Trophoblast cell (in vitro differentiated cells and primary cell): ENCODE measurements at regions not wholly inside any gene's neighbourhood (a gene's known extent, or its start where the extent isn't known, plus 50 kb on each side); places are given as distances from the start of the nearest gene placed in this dataset.

Experiments
- DNase-seq, 2 donors: peaks; one replicate each; pipeline ENCODE4 v3.0.0-alpha.2; 2016
- H2AFZ ChIP-seq: 2 replicates; pipeline ENCODE4 v1.6.1; 2013; ENCODE audit warnings: low read length, moderate library complexity, mild to moderate bottlenecking; ENCODE audit not compliant: insufficient read depth, poor library complexity
- H2AK5ac ChIP-seq: 2 replicates; pipeline ENCODE4 v1.6.1; 2013; ENCODE audit warnings: mild to moderate bottlenecking, low read length
- H2BK120ac ChIP-seq: 2 replicates; pipeline ENCODE4 v1.6.1; 2013; ENCODE audit warnings: low read length, mild to moderate bottlenecking, moderate library complexity; ENCODE audit not compliant: insufficient read depth, poor library complexity
- H2BK12ac ChIP-seq: 2 replicates; pipeline ENCODE4 v1.6.1; 2013; ENCODE audit warnings: mild to moderate bottlenecking, low read length, moderate library complexity
- H2BK5ac ChIP-seq: 2 replicates; pipeline ENCODE4 v1.6.1; 2013; ENCODE audit warnings: low read length, low read depth, moderate library complexity, mild to moderate bottlenecking; ENCODE audit not compliant: poor library complexity
- H3K14ac ChIP-seq: 2 replicates; pipeline ENCODE4 v1.6.1; 2013; ENCODE audit warnings: mild to moderate bottlenecking, low read length
- H3K18ac ChIP-seq: 2 replicates; pipeline ENCODE4 v1.6.1; 2013; ENCODE audit warnings: mild to moderate bottlenecking, low read length
- H3K23ac ChIP-seq: 2 replicates; pipeline ENCODE4 v1.6.1; 2013; ENCODE audit warnings: low read length
- H3K27ac ChIP-seq: 2 replicates; pipeline ENCODE4 v1.5.1; 2013; ENCODE audit warnings: low read depth, mild to moderate bottlenecking, inconsistent platforms, low read length, moderate library complexity
- H3K27me3 ChIP-seq: 2 replicates; pipeline ENCODE4 v1.6.1; 2013; ENCODE audit warnings: inconsistent platforms, mild to moderate bottlenecking, low read length, moderate library complexity; ENCODE audit not compliant: insufficient read depth
- H3K36me3 ChIP-seq, 2 experiments: 1 replicate in 1 of 2; 2 replicates in 1 of 2; pipeline ENCODE4 v1.6.1; 2013; ENCODE audit warnings: low read length in 2 of 2, mild to moderate bottlenecking in 2 of 2, moderate library complexity in 1 of 2; ENCODE audit not compliant: insufficient read depth in 2 of 2, control insufficient read depth in 1 of 2
- H3K4ac ChIP-seq: 2 replicates; pipeline ENCODE4 v1.6.1; 2013; ENCODE audit warnings: low read depth, mild to moderate bottlenecking, low read length, moderate library complexity
- H3K4me1 ChIP-seq, 2 experiments: 1 replicate in 1 of 2; 2 replicates in 1 of 2; pipeline ENCODE4 v1.6.1; 2013; ENCODE audit warnings: low read length in 2 of 2, mild to moderate bottlenecking in 2 of 2, moderate library complexity in 1 of 2; ENCODE audit not compliant: insufficient read depth in 2 of 2, control insufficient read depth in 1 of 2
- H3K4me2 ChIP-seq: 2 replicates; pipeline ENCODE4 v1.6.1; 2013; ENCODE audit warnings: inconsistent platforms, mild to moderate bottlenecking, low read length, moderate library complexity
- H3K4me3 ChIP-seq: 2 replicates; pipeline ENCODE4 v1.5.1; 2013; ENCODE audit warnings: mild to moderate bottlenecking, low read depth, low read length, inconsistent platforms
- H3K79me1 ChIP-seq: one replicate; pipeline ENCODE4 v1.6.1; 2013; ENCODE audit warnings: low read length
- H3K79me2 ChIP-seq: 2 replicates; pipeline ENCODE4 v1.6.1; 2013; ENCODE audit warnings: low read length, mild to moderate bottlenecking; ENCODE audit not compliant: control insufficient read depth, insufficient read depth, poor library complexity
- H3K9ac ChIP-seq: 2 replicates; pipeline ENCODE4 v1.6.1; 2013; ENCODE audit warnings: mild to moderate bottlenecking, low read length
- H3K9me3 ChIP-seq: 2 replicates; pipeline ENCODE4 v1.6.1; 2013; ENCODE audit warnings: low read depth, mild to moderate bottlenecking, control low read depth, inconsistent platforms, low read length; ENCODE audit not compliant: insufficient read depth
- H4K12ac ChIP-seq: 2 replicates; pipeline ENCODE4 v1.6.1; 2013; ENCODE audit warnings: low read depth, mild to moderate bottlenecking, low read length, moderate library complexity
- H4K8ac ChIP-seq: 2 replicates; pipeline ENCODE4 v1.6.1; 2013; ENCODE audit warnings: low read depth, mild to moderate bottlenecking, low read length, moderate library complexity
- H4K91ac ChIP-seq: one replicate; pipeline ENCODE4 v1.6.1; 2013; ENCODE audit warnings: low read depth, mild to moderate bottlenecking, low read length, moderate library complexity
- WGBS: extraction: QIAGEN DNeasy Blood & Tissue Kit; methylation state at CpG from one replicate; pipeline ENCODE4 v1.1.7; 2013; ENCODE audit warnings: missing lambda C conversion rate; ENCODE audit not compliant: insufficient read length, insufficient coverage; ENCODE audit errors: extremely low coverage; 5-methylcytosine and 5-hydroxymethylcytosine counted together

- no CpG with 5 or more reads among the region's 10 CpGs for WGBS
Measured at GRCh38 chr5:174413567-174414314, 310.6 kb upstream of the MSX2 start.

GRCh38 chr5:174414315-174414710, 310.1 kb upstream of the MSX2 start:
- Histone ChIP-seq H4K91ac (peak overlapping the region; percentile 56), H3K4me1 (peaks cover 10 to 36% of the 10 kb centered on the region in 2 experiments), H2AFZ (no peak overlapping the region)

More at GRCh38 chr5:174413567-174414314, 310.6 kb upstream of the MSX2 start:
- H4K8ac ChIP-seq: peak overlapping the region; percentile 2
- H3K18ac ChIP-seq: no peak overlapping the region
- peak overlapping the region; percentile 85 for H4K91ac ChIP-seq
- H3K27me3 ChIP-seq: no peaks in the 10 kb centered on the region
- H4K12ac ChIP-seq: no peak overlapping the region
- no peak overlapping the region for H3K23ac ChIP-seq
- H3K4ac ChIP-seq: peak overlapping the region; percentile 4
- no peak overlapping the region for H2AFZ ChIP-seq
- H3K9me3 ChIP-seq: no peaks in the 10 kb centered on the region
- peak overlapping the region; percentile 82 for H3K27ac ChIP-seq
- peaks cover 45% of the 10 kb centered on the region for H3K79me1 ChIP-seq
- peak in 1 of 2 donors; percentile 18 for DNase-seq
- H2BK120ac ChIP-seq: peak overlapping the region; percentile 91
- peaks cover 10 to 36% of the 10 kb centered on the region in 2 experiments for H3K4me1 ChIP-seq
- no peaks in the 10 kb centered on the region for H3K36me3 ChIP-seq
- H2BK12ac ChIP-seq: peak overlapping the region; percentile 88
- H3K4me3 ChIP-seq: no peak overlapping the region
- peak overlapping the region; percentile 77 for H2AK5ac ChIP-seq
- H3K79me2 ChIP-seq: peaks cover 4% of the 10 kb centered on the region
- peak overlapping the region; percentile 90 for H2BK5ac ChIP-seq
- H3K9ac ChIP-seq: no peak overlapping the region
- H3K14ac ChIP-seq: peak overlapping the region; percentile 69
- no peak overlapping the region for H3K4me2 ChIP-seq

GRCh38 chr5:174418809-174419539, 305.4 kb upstream of the MSX2 start:
- no CpG with 5 or more reads among the region's 18 CpGs for WGBS
- DNase-seq: no peak
- H4K12ac ChIP-seq: no peak overlapping the region
- H3K4me3 ChIP-seq: no peak overlapping the region
- no peak overlapping the region for H2AK5ac ChIP-seq
- H4K8ac ChIP-seq: peak overlapping the region; percentile 67
- no peaks in the 10 kb centered on the region for H3K27me3 ChIP-seq
- peaks cover 58% of the 10 kb centered on the region for H3K79me1 ChIP-seq
- no peak overlapping the region for H3K23ac ChIP-seq
- H3K18ac ChIP-seq: peak overlapping the region; percentile 42
- H3K36me3 ChIP-seq: no peaks in the 10 kb centered on the region
- H3K79me2 ChIP-seq: peaks cover 3% of the 10 kb centered on the region
- no peaks in the 10 kb centered on the region for H3K9me3 ChIP-seq
- peaks cover 15 to 31% of the 10 kb centered on the region in 2 experiments for H3K4me1 ChIP-seq
- peak overlapping the region; percentile 97 for H2BK120ac ChIP-seq
- H3K9ac ChIP-seq: no peak overlapping the region
- H2BK5ac ChIP-seq: peak overlapping the region; percentile 85
- peak overlapping the region; percentile 92 for H4K91ac ChIP-seq
- H3K14ac ChIP-seq: peak overlapping the region; percentile 43
- peak overlapping the region; percentile 44 for H3K4me2 ChIP-seq
- H3K4ac ChIP-seq: peak overlapping the region; percentile 50
- peak overlapping the region; percentile 88 for H3K27ac ChIP-seq
- H2AFZ ChIP-seq: no peak overlapping the region
- H2BK12ac ChIP-seq: peak overlapping the region; percentile 9

More at GRCh38 chr5:174414315-174414710, 310.1 kb upstream of the MSX2 start:
- Histone ChIP-seq H3K27me3 (no peaks in the 10 kb centered on the region), H3K18ac (no peak overlapping the region), H4K12ac (no peak overlapping the region), H3K9me3 (no peaks in the 10 kb centered on the region), H3K4me2 (no peak overlapping the region), H2BK12ac (peak overlapping the region; percentile 0), H2BK120ac (peak overlapping the region; percentile 3), H3K14ac (peak overlapping the region; percentile 55), H4K8ac (peak overlapping the region; percentile 0), H3K79me2 (peaks cover 4% of the 10 kb centered on the region), H3K9ac (no peak overlapping the region), H3K36me3 (no peaks in the 10 kb centered on the region), H3K27ac (peak overlapping the region; percentile 82), H3K4ac (no peak overlapping the region), H2AK5ac (no peak overlapping the region), H3K79me1 (peaks cover 49% of the 10 kb centered on the region), H2BK5ac (peak overlapping the region; percentile 5), H3K4me3 (no peak overlapping the region), H3K23ac (no peak overlapping the region)
- no peak for DNase-seq
- no CpG with 5 or more reads among the region's 1 CpG for WGBS

- no peaks in the 10 kb centered on the region for H3K9me3 ChIP-seq
- peak overlapping the region; percentile 37 for H2BK12ac ChIP-seq
- peaks cover 3% of the 10 kb centered on the region for H3K79me2 ChIP-seq
- H3K23ac ChIP-seq: no peak overlapping the region
- H4K91ac ChIP-seq: peak overlapping the region; percentile 92
- H3K36me3 ChIP-seq: no peaks in the 10 kb centered on the region
- H3K14ac ChIP-seq: peak overlapping the region; percentile 43
- H2AFZ ChIP-seq: no peak overlapping the region
- H2BK120ac ChIP-seq: peak overlapping the region; percentile 97
- no CpG with 5 or more reads among the region's 17 CpGs for WGBS
- peaks cover 17 to 35% of the 10 kb centered on the region in 2 experiments for H3K4me1 ChIP-seq
- peak overlapping the region; percentile 44 for H3K4me2 ChIP-seq
- H4K8ac ChIP-seq: peak overlapping the region; percentile 67
- H3K18ac ChIP-seq: peak overlapping the region; percentile 42
- peak overlapping the region; percentile 88 for H3K27ac ChIP-seq
- H4K12ac ChIP-seq: no peak overlapping the region
- H2BK5ac ChIP-seq: peak overlapping the region; percentile 85
- no peak overlapping the region for H2AK5ac ChIP-seq
- H3K27me3 ChIP-seq: no peaks in the 10 kb centered on the region
- peak; percentile 97 to 99 for DNase-seq
- no peak overlapping the region for H3K9ac ChIP-seq
- peaks cover 57% of the 10 kb centered on the region for H3K79me1 ChIP-seq
- no peak overlapping the region for H3K4me3 ChIP-seq
- peak overlapping the region; percentile 50 for H3K4ac ChIP-seq
Measured at GRCh38 chr5:174419540-174420132, 304.7 kb upstream of the MSX2 start.
